ENCODE measurements at regions not wholly inside any gene's neighbourhood (a gene's known extent, or its start where the extent isn't known, plus 50 kb on each side); places are given as distances from the start of the nearest gene placed in this dataset.

DNA sequence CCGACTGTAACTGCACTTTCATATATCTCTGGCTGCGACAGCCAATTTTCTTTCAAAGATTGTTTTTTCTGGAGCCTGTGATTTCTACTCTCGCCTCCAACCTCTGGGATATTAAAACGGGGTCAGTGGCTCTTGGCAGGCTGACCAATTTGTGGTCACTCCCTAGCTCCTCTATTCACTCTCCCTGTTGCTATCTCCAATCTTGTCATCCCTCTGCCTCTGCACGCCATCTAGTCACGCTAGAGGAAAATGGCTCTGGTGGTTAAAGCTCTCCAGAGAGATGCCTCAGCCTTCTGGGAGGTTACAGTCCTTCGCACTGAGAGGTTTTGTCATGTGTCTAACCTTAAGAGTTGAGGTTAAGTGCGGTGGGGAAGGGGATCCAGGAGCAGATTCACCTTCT, 59.8 kb upstream of the CISTR start:
- TF ChIP-seq, protein P1, sequence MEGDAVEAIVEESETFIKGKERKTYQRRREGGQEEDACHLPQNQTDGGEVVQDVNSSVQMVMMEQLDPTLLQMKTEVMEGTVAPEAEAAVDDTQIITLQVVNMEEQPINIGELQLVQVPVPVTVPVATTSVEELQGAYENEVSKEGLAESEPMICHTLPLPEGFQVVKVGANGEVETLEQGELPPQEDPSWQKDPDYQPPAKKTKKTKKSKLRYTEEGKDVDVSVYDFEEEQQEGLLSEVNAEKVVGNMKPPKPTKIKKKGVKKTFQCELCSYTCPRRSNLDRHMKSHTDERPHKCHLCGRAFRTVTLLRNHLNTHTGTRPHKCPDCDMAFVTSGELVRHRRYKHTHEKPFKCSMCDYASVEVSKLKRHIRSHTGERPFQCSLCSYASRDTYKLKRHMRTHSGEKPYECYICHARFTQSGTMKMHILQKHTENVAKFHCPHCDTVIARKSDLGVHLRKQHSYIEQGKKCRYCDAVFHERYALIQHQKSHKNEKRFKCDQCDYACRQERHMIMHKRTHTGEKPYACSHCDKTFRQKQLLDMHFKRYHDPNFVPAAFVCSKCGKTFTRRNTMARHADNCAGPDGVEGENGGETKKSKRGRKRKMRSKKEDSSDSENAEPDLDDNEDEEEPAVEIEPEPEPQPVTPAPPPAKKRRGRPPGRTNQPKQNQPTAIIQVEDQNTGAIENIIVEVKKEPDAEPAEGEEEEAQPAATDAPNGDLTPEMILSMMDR (IDR thresholded peaks at IDR 0.05; ENCODE audit: low read depth, low read length) = no peak
- Histone ChIP-seq H3K27me3 (ENCODE audit: control insufficient read depth, insufficient read depth, low read length) (peaks cover 27% of the 10 kb centered on the region), H3K4me3 (ENCODE audit: low read depth, low read length) (no peak overlapping the region), H3K27ac (ENCODE audit: low read depth, low read length) (no peak overlapping the region), H3K9me3 (ENCODE audit: control insufficient read depth, insufficient read depth, low read length) (peaks cover 3% of the 10 kb centered on the region; the same call in 1 of the 2 replicates)
- CTCF ChIA-PET = interaction anchor here (0.6 kb wide), 1 partner anchor 1844 kb away, joined by 3 read pairs; no protein-coding TSS in a partner anchor
- DNase-seq (ENCODE audit: low read depth, low spot score) = no peak
- POLR2A ChIA-PET = no interaction called here

DNA sequence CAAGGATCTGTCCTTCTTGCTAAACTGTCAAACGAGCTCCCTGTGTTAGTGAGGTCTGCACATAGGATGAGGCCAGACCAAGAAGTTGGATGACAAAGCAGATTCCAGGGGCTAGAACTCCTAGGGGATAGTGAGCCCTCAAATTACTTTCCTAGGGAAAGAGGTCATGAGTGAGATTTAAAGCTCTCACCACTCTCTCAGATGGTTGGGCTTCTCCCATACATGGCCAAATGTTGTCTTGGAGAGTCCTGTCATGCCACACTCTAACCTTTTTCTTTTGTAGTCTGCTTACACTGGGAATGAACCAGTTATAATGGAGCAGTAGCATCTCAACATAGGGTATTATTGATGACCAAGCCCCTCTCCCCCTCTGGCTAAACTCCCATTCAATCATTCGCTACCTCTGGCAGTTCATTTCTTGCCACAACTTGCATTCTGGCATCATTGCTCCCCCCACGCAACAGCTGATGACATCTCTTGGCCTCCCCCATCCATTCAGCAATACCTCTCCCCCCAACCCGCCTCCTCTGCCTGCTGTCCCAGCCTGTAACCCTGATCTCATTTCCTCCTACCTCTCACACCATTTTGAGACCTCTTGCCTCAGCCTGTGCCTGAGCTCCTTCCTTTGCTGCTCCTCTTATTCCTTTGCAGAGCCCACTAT, 64.7 kb upstream of the CISTR start:
- Histone ChIP-seq H3K27me3 (ENCODE audit: control insufficient read depth, insufficient read depth, low read length) (peaks cover 37% of the 10 kb centered on the region), H3K4me3 (ENCODE audit: low read depth, low read length) (no peak overlapping the region), H3K9me3 (ENCODE audit: control insufficient read depth, insufficient read depth, low read length) (no peaks in the 10 kb centered on the region), H3K27ac (ENCODE audit: low read depth, low read length) (no peak overlapping the region)
- DNase-seq (ENCODE audit: low read depth, low spot score) = no peak
- TF ChIP-seq, protein P1 (IDR thresholded peaks at IDR 0.05; ENCODE audit: low read depth, low read length) = no peak
- ChIA-PET POLR2A (no interaction called here), CTCF (no interaction called here)

DNA sequence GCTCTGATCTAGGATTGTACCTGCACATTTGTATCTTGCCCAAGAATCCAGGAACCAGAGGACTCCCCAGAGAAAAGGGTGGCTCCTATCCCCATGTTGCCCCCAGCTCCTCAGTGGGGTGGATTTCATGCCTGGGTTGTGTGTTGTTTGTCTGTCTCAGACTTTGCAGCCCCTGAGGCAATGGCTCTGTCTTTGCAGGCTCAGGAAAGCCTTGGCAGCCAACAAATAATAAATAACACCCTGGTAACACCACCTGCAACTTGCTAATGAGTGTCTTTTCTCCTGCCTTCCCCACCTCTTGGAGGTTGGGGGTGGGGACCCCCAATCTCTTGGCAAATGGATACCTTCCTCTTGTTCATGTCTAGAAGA, 65.2 kb upstream of the CISTR start:
- Histone ChIP-seq H3K4me3 (ENCODE audit: low read depth, low read length) (no peak overlapping the region), H3K9me3 (ENCODE audit: control insufficient read depth, insufficient read depth, low read length) (no peaks in the 10 kb centered on the region), H3K27ac (ENCODE audit: low read depth, low read length) (no peak overlapping the region), H3K27me3 (ENCODE audit: control insufficient read depth, insufficient read depth, low read length) (peaks cover 33% of the 10 kb centered on the region)
- POLR2A ChIA-PET = no interaction called here
- DNase-seq (ENCODE audit: low read depth, low spot score) = no peak
- CTCF ChIA-PET = no interaction called here
- TF ChIP-seq, protein P1 (IDR thresholded peaks at IDR 0.05; ENCODE audit: low read depth, low read length) = no peak

DNA sequence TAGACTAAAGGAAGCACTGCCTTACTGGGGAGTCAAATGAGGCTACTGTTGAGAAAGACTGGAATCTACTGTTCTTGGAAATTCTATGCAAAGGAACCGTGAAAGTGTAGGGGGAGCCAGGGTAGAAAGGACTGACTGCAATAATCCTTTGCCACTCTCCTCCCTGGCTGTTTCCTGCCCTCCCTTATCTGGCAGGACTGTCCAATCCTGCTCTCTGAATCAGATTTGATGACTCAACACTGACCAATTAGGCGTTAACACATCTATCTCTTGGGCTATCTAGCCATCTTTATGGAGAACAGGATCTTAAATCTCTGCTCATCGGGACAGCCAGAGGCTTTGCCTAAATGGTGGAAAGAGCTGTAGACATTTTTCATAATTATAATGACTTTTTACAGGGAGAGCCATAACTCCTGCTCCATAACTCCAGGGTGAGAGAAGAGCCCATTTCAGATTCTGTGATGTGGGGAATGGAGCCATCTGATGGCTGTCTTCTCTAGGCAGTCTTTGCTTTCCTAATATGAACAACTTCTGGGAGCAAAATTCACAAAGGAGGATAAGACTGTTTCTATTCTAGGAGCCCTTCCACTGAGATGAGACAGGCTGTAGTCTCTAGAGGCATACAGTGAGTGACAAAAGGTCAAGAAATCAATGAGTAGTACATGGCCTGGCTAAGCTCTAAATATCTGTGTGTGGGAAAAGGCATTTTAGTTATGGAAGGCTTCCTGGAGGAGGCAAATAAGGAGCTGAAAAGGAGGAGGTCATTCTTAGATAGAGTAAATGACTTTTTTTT, 68.9 kb upstream of the CISTR start:
- Histone ChIP-seq H3K9me3 (ENCODE audit: control insufficient read depth, insufficient read depth, low read length) (no peaks in the 10 kb centered on the region), H3K4me3 (ENCODE audit: low read depth, low read length) (no peak overlapping the region), H3K27me3 (ENCODE audit: control insufficient read depth, insufficient read depth, low read length) (peaks cover 25% of the 10 kb centered on the region), H3K27ac (ENCODE audit: low read depth, low read length) (no peak overlapping the region)
- ChIA-PET POLR2A (no interaction called here), CTCF (interaction anchor here (0.7 to 1.6 kb wide), 3 partner anchors 13 to 77 kb away, joined by 3 read pairs; no protein-coding TSS in a partner anchor)
- no peak for DNase-seq (ENCODE audit: low read depth, low spot score)
- TF ChIP-seq, protein P1 (IDR thresholded peaks at IDR 0.05; ENCODE audit: low read depth, low read length) = no peak

DNA sequence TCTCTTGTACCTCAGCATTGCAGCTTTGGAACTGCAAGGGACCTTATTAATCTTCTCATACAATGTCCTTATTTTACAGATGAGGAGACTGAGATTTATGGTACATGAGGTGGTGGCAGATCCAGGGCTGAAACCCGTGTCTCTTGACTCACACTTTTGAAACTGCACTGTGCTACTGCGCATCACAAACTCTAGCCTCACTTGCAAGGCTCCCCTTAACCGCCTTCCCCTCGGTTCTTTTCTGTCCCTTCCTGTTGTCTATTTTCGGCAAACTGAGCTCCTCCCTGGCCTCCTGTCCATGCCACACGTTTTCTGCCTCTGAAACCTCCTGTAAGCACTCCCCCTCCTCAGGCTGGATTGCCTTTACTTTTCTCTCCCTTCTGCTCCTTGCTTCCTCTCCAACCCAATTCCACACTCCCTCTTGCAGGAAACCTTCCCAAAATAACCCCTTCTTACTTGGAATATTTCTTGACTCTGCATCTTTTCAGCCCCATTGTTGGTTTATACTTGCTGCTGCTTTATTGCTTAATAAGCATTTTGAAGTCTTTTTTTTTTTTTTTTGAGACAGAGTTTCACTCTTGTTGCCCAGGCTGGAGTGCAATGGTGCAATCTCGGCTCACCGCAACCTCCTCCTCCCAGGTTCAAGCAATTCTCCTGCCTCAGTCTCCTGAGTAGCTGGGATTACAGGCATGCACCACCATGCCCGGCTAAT, 72.4 kb upstream of the CISTR start:
- Histone ChIP-seq H3K9me3 (ENCODE audit: control insufficient read depth, insufficient read depth, low read length) (no peaks in the 10 kb centered on the region), H3K27me3 (ENCODE audit: control insufficient read depth, insufficient read depth, low read length) (peaks cover 2% of the 10 kb centered on the region), H3K27ac (ENCODE audit: low read depth, low read length) (no peak overlapping the region), H3K4me3 (ENCODE audit: low read depth, low read length) (no peak overlapping the region)
- TF ChIP-seq, protein P1 (IDR thresholded peaks at IDR 0.05; ENCODE audit: low read depth, low read length) = no peak
- no peak for DNase-seq (ENCODE audit: low read depth, low spot score)
- ChIA-PET CTCF (no interaction called here), POLR2A (no interaction called here)
